ENCODE measurements at regions not wholly inside any gene's neighbourhood (a gene's known extent, or its start where the extent isn't known, plus 50 kb on each side); places are given as distances from the start of the nearest gene placed in this dataset.

DNA sequence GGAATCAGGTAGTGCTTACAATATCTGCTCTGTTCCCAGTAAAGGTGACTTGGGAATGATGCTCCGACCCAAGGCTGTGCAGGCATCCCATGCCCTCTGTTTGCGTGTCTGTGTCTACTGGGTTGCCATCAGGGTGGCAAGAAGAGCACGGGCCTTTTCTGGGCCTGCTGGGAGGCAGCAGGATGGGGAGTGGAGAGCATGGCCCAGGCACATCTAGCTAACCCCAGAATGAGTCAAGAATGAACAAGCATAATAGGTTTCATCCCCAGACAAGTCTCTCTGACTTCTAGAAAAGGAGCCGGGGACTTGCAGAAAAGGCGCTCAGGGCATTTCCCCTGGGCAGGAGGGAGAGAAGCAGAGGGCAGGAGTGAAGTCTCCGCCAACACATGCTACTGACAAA, 260.4 kb downstream of the IRX1 start:
- DNase-seq: no peak
- H3K9me3 ChIP-seq: no peaks in the 10 kb centered on the region
- no peaks in the 10 kb centered on the region for H3K36me3 ChIP-seq
- H3K4me1 ChIP-seq: no peaks in the 10 kb centered on the region
- TF ChIP-seq, protein P1, sequence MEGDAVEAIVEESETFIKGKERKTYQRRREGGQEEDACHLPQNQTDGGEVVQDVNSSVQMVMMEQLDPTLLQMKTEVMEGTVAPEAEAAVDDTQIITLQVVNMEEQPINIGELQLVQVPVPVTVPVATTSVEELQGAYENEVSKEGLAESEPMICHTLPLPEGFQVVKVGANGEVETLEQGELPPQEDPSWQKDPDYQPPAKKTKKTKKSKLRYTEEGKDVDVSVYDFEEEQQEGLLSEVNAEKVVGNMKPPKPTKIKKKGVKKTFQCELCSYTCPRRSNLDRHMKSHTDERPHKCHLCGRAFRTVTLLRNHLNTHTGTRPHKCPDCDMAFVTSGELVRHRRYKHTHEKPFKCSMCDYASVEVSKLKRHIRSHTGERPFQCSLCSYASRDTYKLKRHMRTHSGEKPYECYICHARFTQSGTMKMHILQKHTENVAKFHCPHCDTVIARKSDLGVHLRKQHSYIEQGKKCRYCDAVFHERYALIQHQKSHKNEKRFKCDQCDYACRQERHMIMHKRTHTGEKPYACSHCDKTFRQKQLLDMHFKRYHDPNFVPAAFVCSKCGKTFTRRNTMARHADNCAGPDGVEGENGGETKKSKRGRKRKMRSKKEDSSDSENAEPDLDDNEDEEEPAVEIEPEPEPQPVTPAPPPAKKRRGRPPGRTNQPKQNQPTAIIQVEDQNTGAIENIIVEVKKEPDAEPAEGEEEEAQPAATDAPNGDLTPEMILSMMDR (IDR thresholded peaks at IDR 0.05): no peak
- no peak for TF ChIP-seq POLR2A (IDR thresholded peaks at IDR 0.05)
- no peak overlapping the region for H3K27ac ChIP-seq
- no peaks in the 10 kb centered on the region for H3K27me3 ChIP-seq
- H3K4me3 ChIP-seq: no peak overlapping the region

DNA sequence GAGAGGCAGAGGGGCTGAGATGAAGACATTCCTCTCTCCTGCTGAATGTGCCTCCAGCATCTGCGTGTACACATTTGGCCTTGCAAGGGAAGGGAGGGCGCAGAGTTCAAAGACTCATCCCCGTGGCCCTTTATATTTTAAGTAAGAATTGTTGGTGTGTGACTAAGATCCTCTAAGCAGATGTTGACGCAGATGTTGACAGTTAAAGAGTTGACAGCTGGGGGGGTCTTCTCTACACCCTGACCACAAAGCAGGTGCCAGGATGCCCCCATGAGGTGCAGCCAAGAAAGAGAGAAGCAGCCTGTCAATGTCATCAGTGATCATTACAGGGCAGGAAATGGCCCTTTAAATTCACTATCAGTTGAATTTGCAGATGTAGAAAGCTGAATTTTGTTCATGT, 262.9 kb downstream of the IRX1 start:
- no peaks in the 10 kb centered on the region for H3K4me1 ChIP-seq
- H3K9me3 ChIP-seq: no peaks in the 10 kb centered on the region
- no peak overlapping the region for H3K4me3 ChIP-seq
- no peaks in the 10 kb centered on the region for H3K27me3 ChIP-seq
- no peak for DNase-seq
- H3K27ac ChIP-seq: no peak overlapping the region
- H3K36me3 ChIP-seq: no peaks in the 10 kb centered on the region
- TF ChIP-seq POLR2A (IDR thresholded peaks at IDR 0.05): no peak
- TF ChIP-seq, protein P1 (IDR thresholded peaks at IDR 0.05): no peak

DNA sequence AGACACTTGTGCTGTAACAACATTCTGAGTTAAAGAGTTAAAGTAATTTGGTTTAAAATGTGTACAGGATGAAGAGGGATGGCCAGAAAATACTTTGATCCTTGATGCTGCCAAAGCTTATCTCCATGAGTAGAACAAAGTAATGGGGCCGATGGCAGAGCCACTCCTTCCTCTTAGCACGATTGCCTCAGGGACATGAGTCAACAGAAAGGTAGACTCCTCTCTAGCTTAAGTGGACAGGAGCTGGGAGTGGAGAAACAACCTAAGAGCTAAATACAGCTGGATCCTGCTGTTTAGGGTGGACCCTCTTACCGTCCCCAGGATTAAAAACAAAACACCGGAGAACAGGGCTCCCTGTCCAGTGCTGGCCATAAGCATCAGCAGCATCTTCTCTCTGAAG, 267.3 kb downstream of the IRX1 start:
- H3K36me3 ChIP-seq: no peaks in the 10 kb centered on the region
- no peak for TF ChIP-seq POLR2A (IDR thresholded peaks at IDR 0.05)
- TF ChIP-seq, protein P1 (IDR thresholded peaks at IDR 0.05): no peak
- DNase-seq: no peak

DNA sequence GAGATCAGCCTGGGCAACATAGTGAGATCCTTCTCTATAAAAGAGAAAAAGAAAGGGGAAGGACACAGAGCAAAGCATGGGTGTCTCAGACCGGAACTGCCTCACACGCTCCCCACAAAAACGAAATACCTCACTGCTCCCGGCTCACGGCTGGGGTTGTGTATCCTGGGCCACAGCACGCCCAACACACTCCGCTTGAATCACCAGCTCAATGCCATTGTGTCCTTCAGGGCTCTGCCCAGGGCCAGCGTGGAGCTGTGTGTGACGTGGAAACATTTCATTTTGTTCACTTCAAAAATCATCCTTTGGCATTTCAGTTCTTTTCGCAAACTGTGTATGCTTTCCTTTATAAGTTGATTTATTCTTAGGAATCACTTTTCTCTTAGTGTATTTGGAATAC, 279.5 kb downstream of the IRX1 start:
- Histone ChIP-seq H3K36me3 (no peaks in the 10 kb centered on the region), H3K9me3 (no peaks in the 10 kb centered on the region), H3K4me1 (no peaks in the 10 kb centered on the region), H3K27me3 (no peaks in the 10 kb centered on the region), H3K4me3 (no peak overlapping the region), H3K27ac (no peak overlapping the region)
- no peak for TF ChIP-seq POLR2A (IDR thresholded peaks at IDR 0.05)
- TF ChIP-seq, protein P1 (IDR thresholded peaks at IDR 0.05): no peak
- no peak for DNase-seq

More for the DNA sequence above, 267.3 kb downstream of the IRX1 start:
- no peak overlapping the region for H3K4me3 ChIP-seq
- no peak overlapping the region for H3K27ac ChIP-seq
- no peaks in the 10 kb centered on the region for H3K27me3 ChIP-seq
- no peaks in the 10 kb centered on the region for H3K9me3 ChIP-seq
- no peaks in the 10 kb centered on the region for H3K4me1 ChIP-seq

DNA sequence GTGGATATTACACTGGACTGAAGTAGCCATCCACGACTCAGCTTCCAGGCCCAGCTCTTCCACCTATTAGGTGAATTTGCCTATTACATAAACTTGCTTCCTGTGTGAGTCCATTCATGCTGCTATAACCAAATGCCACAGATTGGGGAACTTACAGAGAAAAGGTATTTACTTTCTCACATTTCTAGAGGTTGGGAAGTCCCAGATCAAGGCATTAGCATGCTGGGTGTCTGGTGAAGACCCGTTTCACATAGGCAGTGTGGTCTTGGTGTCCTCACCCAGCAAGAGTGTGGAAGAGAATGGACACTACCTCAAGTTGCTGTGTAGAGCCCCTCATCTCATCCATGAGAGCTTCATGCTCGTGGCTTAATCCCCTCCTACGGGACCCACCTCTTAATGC, 282.6 kb downstream of the IRX1 start:
- H3K27me3 ChIP-seq: no peaks in the 10 kb centered on the region
- DNase-seq: no peak
- H3K4me3 ChIP-seq: no peak overlapping the region
- no peaks in the 10 kb centered on the region for H3K36me3 ChIP-seq
- H3K4me1 ChIP-seq: no peaks in the 10 kb centered on the region
- TF ChIP-seq POLR2A (IDR thresholded peaks at IDR 0.05): no peak
- TF ChIP-seq, protein P1 (IDR thresholded peaks at IDR 0.05): no peak
- H3K27ac ChIP-seq: no peak overlapping the region
- no peaks in the 10 kb centered on the region for H3K9me3 ChIP-seq

DNA sequence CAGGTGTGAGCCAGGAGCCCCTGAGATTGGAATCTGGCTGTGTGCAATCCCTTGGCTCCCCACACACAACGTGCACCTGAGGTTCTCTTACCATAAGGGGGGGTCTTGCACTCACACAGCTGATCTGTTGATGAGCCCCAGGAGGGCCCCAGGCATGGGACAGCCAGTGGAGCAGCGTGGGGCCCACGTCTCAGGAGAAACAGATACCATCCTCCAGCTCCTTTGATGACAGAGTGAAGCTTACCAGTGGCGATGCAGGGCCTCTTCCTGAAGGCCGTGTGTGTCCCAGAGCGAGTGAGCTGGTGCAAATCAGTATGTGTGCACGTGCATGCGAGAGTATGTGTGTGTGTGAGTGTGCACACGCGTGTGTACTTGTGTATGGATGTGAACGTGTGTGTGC, 287.4 kb downstream of the IRX1 start:
- no peak for DNase-seq
- H3K27me3 ChIP-seq: no peaks in the 10 kb centered on the region
- no peak overlapping the region for H3K4me3 ChIP-seq
- H3K9me3 ChIP-seq: no peaks in the 10 kb centered on the region
- no peaks in the 10 kb centered on the region for H3K36me3 ChIP-seq
- TF ChIP-seq, protein P1 (IDR thresholded peaks at IDR 0.05): no peak
- no peak for TF ChIP-seq POLR2A (IDR thresholded peaks at IDR 0.05)
- no peaks in the 10 kb centered on the region for H3K4me1 ChIP-seq
- no peak overlapping the region for H3K27ac ChIP-seq

Data from Peyer's patch (tissue), 4 donors.